IMR-90 (cell line): ENCODE measurements at regions not wholly inside any gene's neighbourhood (a gene's known extent, or its start where the extent isn't known, plus 50 kb on each side); places are given as distances from the start of the nearest gene placed in this dataset.

ENCODE experiments used
- CTCF ChIP-seq: conservative IDR thresholded peaks from 2 replicates; pipeline ENCODE4 v1.5.1; 2012; ENCODE audit warnings: mild to moderate bottlenecking, low read depth, low read length, improper control_type of control experiment
- POLR2A ChIP-seq: IDR thresholded peaks from 2 replicates; pipeline ENCODE4 v1.6.1; 2012; ENCODE audit warnings: mild to moderate bottlenecking, low read depth, low read length
- RAD21 ChIP-seq: IDR thresholded peaks from 2 replicates; pipeline ENCODE4 v1.6.1; 2012; ENCODE audit warnings: low read length, improper control_type of control experiment
- RFX5 ChIP-seq: IDR thresholded peaks from 2 replicates; pipeline ENCODE4 v1.8.0; 2012; ENCODE audit warnings: low read depth, mild to moderate bottlenecking, low read length, moderate library complexity

GRCh38 chr11:47905358-47906059 is 57.4 kb upstream of the NUP160 start:
- TF ChIP-seq RFX5 (no peak), CTCF (no peak), POLR2A (no peak), RAD21 (no peak)
